HG03159 (cell line): ENCODE measurements at regions not wholly inside any gene's neighbourhood (a gene's known extent, or its start where the extent isn't known, plus 50 kb on each side); places are given as distances from the start of the nearest gene placed in this dataset.

Experiments
- ATAC-seq: cut with Tn5 transposase; IDR thresholded peaks from one replicate; pipeline ENCODE4 v1.9.1; 2021; ENCODE audit warnings: mild to moderate bottlenecking, moderate library complexity; ENCODE audit not compliant: unreplicated experiment

GRCh38 chr13:105591277-105591676 is 944.2 kb downstream of the EFNB2 start:
- ATAC-seq, result no peak

GRCh38 chr13:105587786-105588185 is 947.7 kb downstream of the EFNB2 start:
- ATAC-seq, result no peak

- no peak for ATAC-seq
These were observed 955.4 kb downstream of the EFNB2 start for GRCh38 chr13:105579821-105580710.

GRCh38 chr13:105573136-105573535 is 962.3 kb downstream of the EFNB2 start:
- ATAC-seq, result no peak

- no peak for ATAC-seq
These were observed 963.1 kb downstream of the EFNB2 start for GRCh38 chr13:105572401-105572800.

- ATAC-seq, result no peak
These were observed 965.6 kb downstream of the EFNB2 start for GRCh38 chr13:105569816-105570215.

GRCh38 chr13:105567951-105568525 is 967.4 kb downstream of the EFNB2 start:
- no peak for ATAC-seq

- no peak for ATAC-seq
These were observed 970.2 kb downstream of the EFNB2 start for GRCh38 chr13:105565136-105565727.

GRCh38 chr13:105552078-105552477 is 983.4 kb downstream of the EFNB2 start:
- ATAC-seq, result no peak

- no peak for ATAC-seq
These were observed 987.6 kb downstream of the EFNB2 start for GRCh38 chr13:105547851-105548250.

GRCh38 chr13:105545811-105546210 is 989.7 kb downstream of the EFNB2 start:
- ATAC-seq, result no peak

GRCh38 chr13:105543742-105544141 is 991.7 kb downstream of the EFNB2 start:
- no peak for ATAC-seq

GRCh38 chr13:105541565-105541964 is 993.9 kb downstream of the EFNB2 start:
- no peak for ATAC-seq

GRCh38 chr13:105538346-105538745 is 997.1 kb downstream of the EFNB2 start:
- ATAC-seq, result no peak

GRCh38 chr13:105537113-105537512 is 998.3 kb downstream of the EFNB2 start:
- no peak for ATAC-seq

GRCh38 chr13:105530468-105530867 is 1005.0 kb downstream of the EFNB2 start:
- no peak for ATAC-seq

- ATAC-seq, result no peak
These were observed 1008.3 kb downstream of the EFNB2 start for GRCh38 chr13:105527127-105527526.

- no peak for ATAC-seq
These were observed 1015.7 kb downstream of the EFNB2 start for GRCh38 chr13:105519771-105520170.

- ATAC-seq, result no peak
These were observed 1017.4 kb downstream of the EFNB2 start for GRCh38 chr13:105518086-105518485.

GRCh38 chr13:105514401-105514800 is 1021.1 kb downstream of the EFNB2 start:
- ATAC-seq, result no peak

- no peak for ATAC-seq
These were observed 1022.0 kb downstream of the EFNB2 start for GRCh38 chr13:105513448-105513847.
